Neural crest cell (in vitro differentiated cells): ENCODE measurements at regions not wholly inside any gene's neighbourhood (a gene's known extent, or its start where the extent isn't known, plus 50 kb on each side); places are given as distances from the start of the nearest gene placed in this dataset.

Source experiments
- DNase-seq: peaks from one replicate; pipeline ENCODE4 v3.0.0; 2021; ENCODE audit warnings: low read depth, mixed read lengths, low spot score
- H3K27ac Mint-ChIP-seq: one replicate; pipeline ENCODE4 v1.8.0; 2021; ENCODE audit warnings: mild to moderate bottlenecking, mixed read lengths; ENCODE audit not compliant: unreplicated experiment
- H3K27me3 Mint-ChIP-seq: 2 replicates; pipeline ENCODE4 v1.8.0; 2021; ENCODE audit warnings: low read depth, mild to moderate bottlenecking, mixed read lengths
- H3K36me3 Mint-ChIP-seq: 2 replicates; pipeline ENCODE4 v1.8.0; 2021; ENCODE audit warnings: low read depth, mild to moderate bottlenecking, mixed read lengths
- H3K4me1 Mint-ChIP-seq: 2 replicates; pipeline ENCODE4 v1.8.0; 2021; ENCODE audit warnings: mixed read lengths
- H3K4me3 Mint-ChIP-seq: one replicate; pipeline ENCODE4 v1.8.0; 2021; ENCODE audit warnings: mild to moderate bottlenecking, mixed read lengths
- H3K9me3 Mint-ChIP-seq: 2 replicates; pipeline ENCODE4 v1.8.0; 2021; ENCODE audit warnings: mixed read lengths
- TF ChIP-seq, protein P1 (sequence below): fragments of 200-600 bp; sonication (generic); conservative IDR thresholded peaks from 2 replicates; pipeline ENCODE4 v1.5.0; 2021; ENCODE audit warnings: antibody characterized with exemption, mild to moderate bottlenecking

DNA sequence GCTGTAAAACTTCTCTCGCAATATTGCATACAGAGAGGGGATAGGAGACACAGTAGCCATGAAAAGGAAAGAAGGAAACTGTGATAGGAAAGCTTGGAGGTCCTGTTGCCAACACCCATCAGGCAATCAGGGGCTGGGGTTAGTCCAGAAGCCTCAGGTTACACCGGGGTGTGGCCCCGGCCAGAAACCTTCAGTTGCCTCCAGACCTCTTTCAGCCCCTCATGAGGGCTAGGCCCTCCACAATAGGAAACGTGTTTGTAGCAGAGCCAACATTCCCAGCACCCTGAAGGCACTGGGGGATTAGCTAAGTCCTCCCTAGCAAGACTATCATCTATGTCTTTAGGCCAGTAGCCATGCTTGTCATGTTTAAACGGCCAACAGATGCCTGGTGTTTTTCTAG, 1048.0 kb upstream of the CNTN5 start:
- TF ChIP-seq, protein P1, sequence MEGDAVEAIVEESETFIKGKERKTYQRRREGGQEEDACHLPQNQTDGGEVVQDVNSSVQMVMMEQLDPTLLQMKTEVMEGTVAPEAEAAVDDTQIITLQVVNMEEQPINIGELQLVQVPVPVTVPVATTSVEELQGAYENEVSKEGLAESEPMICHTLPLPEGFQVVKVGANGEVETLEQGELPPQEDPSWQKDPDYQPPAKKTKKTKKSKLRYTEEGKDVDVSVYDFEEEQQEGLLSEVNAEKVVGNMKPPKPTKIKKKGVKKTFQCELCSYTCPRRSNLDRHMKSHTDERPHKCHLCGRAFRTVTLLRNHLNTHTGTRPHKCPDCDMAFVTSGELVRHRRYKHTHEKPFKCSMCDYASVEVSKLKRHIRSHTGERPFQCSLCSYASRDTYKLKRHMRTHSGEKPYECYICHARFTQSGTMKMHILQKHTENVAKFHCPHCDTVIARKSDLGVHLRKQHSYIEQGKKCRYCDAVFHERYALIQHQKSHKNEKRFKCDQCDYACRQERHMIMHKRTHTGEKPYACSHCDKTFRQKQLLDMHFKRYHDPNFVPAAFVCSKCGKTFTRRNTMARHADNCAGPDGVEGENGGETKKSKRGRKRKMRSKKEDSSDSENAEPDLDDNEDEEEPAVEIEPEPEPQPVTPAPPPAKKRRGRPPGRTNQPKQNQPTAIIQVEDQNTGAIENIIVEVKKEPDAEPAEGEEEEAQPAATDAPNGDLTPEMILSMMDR, result no peak
- Mint-ChIP-seq H3K4me1 (peaks cover 12% of the 10 kb centered on the region), H3K36me3 (no peaks in the 10 kb centered on the region), H3K27ac (no peak overlapping the region), H3K4me3 (no peak overlapping the region), H3K9me3 (no peaks in the 10 kb centered on the region), H3K27me3 (no peaks in the 10 kb centered on the region)
- DNase-seq, result no peak

DNA sequence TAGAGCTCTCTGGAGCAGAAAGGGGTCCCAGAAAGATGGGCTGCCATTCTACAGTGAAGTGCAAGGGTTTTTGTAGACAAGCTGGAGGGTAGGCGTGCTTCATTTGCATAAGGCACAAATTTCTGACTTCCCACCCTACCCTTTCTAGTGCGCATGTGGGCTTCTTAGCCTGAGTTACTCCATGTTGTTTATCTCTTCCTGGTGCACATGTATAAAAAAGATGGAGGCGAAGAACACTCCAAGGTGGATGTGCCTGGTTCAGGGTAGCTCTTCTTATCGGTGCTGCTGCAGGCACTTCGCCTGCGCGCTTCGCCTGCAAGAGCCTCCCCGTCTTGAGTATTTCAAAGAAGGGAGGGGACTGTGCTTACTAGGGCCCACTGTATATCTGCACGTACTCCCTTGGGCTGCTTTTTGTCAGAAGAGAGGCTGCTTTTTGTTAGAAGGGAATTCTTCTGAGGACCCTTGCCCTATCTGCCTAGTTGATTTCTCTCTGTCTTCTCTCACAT, 1047.3 kb upstream of the CNTN5 start:
- Mint-ChIP-seq H3K27ac (peak overlapping the region; percentile 78), H3K27me3 (no peaks in the 10 kb centered on the region), H3K9me3 (no peaks in the 10 kb centered on the region), H3K36me3 (no peaks in the 10 kb centered on the region), H3K4me3 (no peak overlapping the region), H3K4me1 (peaks cover 12% of the 10 kb centered on the region)
- TF ChIP-seq, protein P1, result no peak
- no peak for DNase-seq

DNA sequence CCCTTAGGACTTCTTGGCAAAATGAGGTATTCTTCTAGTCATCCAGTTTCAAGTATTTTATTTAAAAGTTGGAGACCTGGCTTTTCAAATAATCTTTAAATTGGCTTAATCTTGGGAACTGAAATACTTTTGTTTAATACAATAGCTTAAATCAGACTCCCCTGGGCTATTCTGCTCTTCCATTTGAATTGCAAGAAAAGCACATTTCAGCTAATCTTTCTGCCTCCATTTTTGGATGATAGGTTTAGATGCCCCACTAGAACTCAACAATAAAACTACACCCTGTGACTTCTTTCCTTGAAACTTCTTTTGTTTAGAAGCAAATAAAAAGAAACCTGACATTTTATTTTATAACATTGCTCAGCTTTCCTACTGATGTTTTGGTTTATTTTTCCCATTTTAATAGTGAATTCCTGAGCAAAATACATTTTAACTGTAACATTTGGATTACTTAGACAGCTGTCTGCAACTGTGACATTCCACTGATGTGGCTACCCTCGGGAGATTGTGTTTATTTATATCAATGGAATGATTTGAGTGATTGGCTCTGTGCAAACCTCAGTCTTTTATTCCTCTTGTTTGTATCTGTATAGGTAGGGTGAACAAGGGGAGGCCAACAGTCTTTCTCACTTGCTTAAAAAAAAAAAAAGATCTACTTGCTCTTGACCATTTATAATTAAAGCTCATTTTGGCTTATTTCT, 1045.8 kb upstream of the CNTN5 start:
- Mint-ChIP-seq H3K4me1 (peaks cover 12% of the 10 kb centered on the region), H3K9me3 (no peaks in the 10 kb centered on the region), H3K27ac (no peak overlapping the region), H3K36me3 (no peaks in the 10 kb centered on the region), H3K4me3 (no peak overlapping the region), H3K27me3 (no peaks in the 10 kb centered on the region)
- TF ChIP-seq, protein P1, result no peak
- no peak for DNase-seq

DNA sequence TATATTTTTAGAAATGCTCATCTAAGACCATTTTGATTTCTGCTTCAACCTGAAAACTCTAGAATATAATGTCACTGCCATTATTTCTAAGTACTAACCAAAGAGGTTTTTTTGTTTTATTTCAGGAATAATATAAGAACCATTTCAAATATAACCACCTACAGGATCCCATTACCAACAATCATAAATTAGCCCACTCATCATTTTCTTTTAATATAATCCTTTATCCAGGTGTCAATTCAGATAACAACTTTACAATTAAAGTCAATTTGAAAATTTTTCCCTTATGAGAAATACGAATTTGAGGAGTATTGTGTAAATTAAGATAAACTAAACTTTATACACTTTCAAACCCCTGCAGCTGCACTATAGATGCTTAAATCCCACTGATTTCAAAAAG, 1043.0 kb upstream of the CNTN5 start:
- Mint-ChIP-seq H3K4me1 (peaks cover 12% of the 10 kb centered on the region), H3K36me3 (no peaks in the 10 kb centered on the region), H3K4me3 (no peak overlapping the region), H3K27me3 (no peaks in the 10 kb centered on the region), H3K9me3 (peaks cover 9% of the 10 kb centered on the region), H3K27ac (no peak overlapping the region)
- TF ChIP-seq, protein P1, result no peak
- DNase-seq, result no peak

DNA sequence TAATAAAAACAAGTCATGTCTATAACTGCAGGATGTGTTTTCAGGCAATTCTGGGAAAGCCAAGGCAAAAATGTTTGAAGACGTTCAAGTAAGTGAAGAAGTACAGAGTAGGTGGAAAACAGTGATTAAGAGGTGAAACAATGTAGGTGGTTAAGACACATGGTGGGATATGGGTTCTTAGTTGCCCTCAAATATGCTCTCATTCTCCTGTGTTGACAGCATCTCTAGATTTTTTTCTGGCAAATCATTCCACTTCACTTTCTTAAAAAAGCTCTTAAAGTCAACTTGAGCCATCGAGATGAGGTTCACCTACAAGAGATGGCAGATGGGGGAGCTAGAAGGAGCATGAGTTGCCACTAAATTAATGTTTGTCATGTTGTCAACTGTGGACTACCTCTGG, 1041.0 kb upstream of the CNTN5 start:
- Mint-ChIP-seq H3K9me3 (peaks cover 9% of the 10 kb centered on the region), H3K27me3 (no peaks in the 10 kb centered on the region), H3K27ac (no peak overlapping the region), H3K4me1 (peaks cover 4% of the 10 kb centered on the region), H3K4me3 (no peak overlapping the region), H3K36me3 (no peaks in the 10 kb centered on the region)
- TF ChIP-seq, protein P1, result no peak
- DNase-seq, result no peak
